ENCODE measurements at regions not wholly inside any gene's neighbourhood (a gene's known extent, or its start where the extent isn't known, plus 50 kb on each side); places are given as distances from the start of the nearest gene placed in this dataset.

GRCh38 chr9:2297771-2298170, 282.6 kb downstream of the SMARCA2 start:
- TF ChIP-seq CTCF (conservative IDR thresholded peaks at IDR 0.05 in 1 of 2, IDR thresholded peaks at IDR 0.05 in 1 of 2; ENCODE audit: low read depth in 1 of 2, low read length in 2 of 2) (no peak), EZH2 (IDR thresholded peaks at IDR 0.05; ENCODE audit: low read length, missing control alignments) (no peak)

All from fibroblast of lung (primary cell).